ENCODE measurements at regions not wholly inside any gene's neighbourhood (a gene's known extent, or its start where the extent isn't known, plus 50 kb on each side); places are given as distances from the start of the nearest gene placed in this dataset.
A peak's percentile ranks its signal among the peaks of the same experiment; 100 is the strongest.

- Histone ChIP-seq H3K4me1 (replicated peaks in 1 of 2) (no peaks in the 10 kb centered on the region), H3K36me3 (replicated peaks in 1 of 2) (no peaks in the 10 kb centered on the region), H3K4me3 (no peak overlapping the region), H3K9me3 (replicated peaks in 1 of 3) (no peaks in the 10 kb centered on the region), H3K27ac (no peak overlapping the region), H3K27me3 (no peaks in the 10 kb centered on the region)
- no peak for DNase-seq
- intact Hi-C loops (cut with DNase I) = no loop called here
- TF ChIP-seq POLR2A (IDR thresholded peaks at IDR 0.05) (no peak), CTCF (IDR thresholded peaks at IDR 0.05) (no peak)
These were observed 83.0 kb upstream of the GJB5 start for GRCh38 chr1:34671887-34672286.

- no peaks in the 10 kb centered on the region for H3K4me1 ChIP-seq (replicated peaks in 1 of 2)
- H3K27me3 ChIP-seq = no peaks in the 10 kb centered on the region
- no peak overlapping the region for H3K27ac ChIP-seq
- no peaks in the 10 kb centered on the region for H3K9me3 ChIP-seq (replicated peaks in 1 of 3)
- TF ChIP-seq POLR2A (IDR thresholded peaks at IDR 0.05) = no peak
- TF ChIP-seq CTCF (IDR thresholded peaks at IDR 0.05) = peak; percentile 48 to 79 (median 62)
- H3K4me3 ChIP-seq = no peak overlapping the region
- intact Hi-C loops (cut with DNase I) = no loop called here
- DNase-seq = peak; percentile 28 to 68 (median 37)
- 43 to 51% (median 47%) methylated on average over 2 of the region's 2 CpGs for WGBS, 4 donors
- no peaks in the 10 kb centered on the region for H3K36me3 ChIP-seq (replicated peaks in 1 of 2)
These were observed 73.1 kb upstream of the GJB5 start for GRCh38 chr1:34681480-34682451.

- Histone ChIP-seq H3K4me3 (no peak overlapping the region), H3K27ac (no peak overlapping the region), H3K4me1 (replicated peaks in 1 of 2) (no peaks in the 10 kb centered on the region), H3K27me3 (no peaks in the 10 kb centered on the region), H3K36me3 (replicated peaks in 1 of 2) (no peaks in the 10 kb centered on the region), H3K9me3 (replicated peaks in 1 of 3) (no peaks in the 10 kb centered on the region)
- no peak for DNase-seq
- intact Hi-C loops (cut with DNase I) = no loop called here
- WGBS, 4 donors = 92 to 97% (median 95%) methylated on average over 5 of the region's 5 CpGs
- TF ChIP-seq POLR2A (IDR thresholded peaks at IDR 0.05) (no peak), CTCF (IDR thresholded peaks at IDR 0.05) (no peak)
These were observed 72.2 kb upstream of the GJB5 start for GRCh38 chr1:34682452-34683223.

GRCh38 chr1:34683616-34684015 lies 71.2 kb upstream of the GJB5 start:
- no peak for DNase-seq
- Histone ChIP-seq H3K4me1 (replicated peaks in 1 of 2) (no peaks in the 10 kb centered on the region), H3K27me3 (no peaks in the 10 kb centered on the region), H3K9me3 (replicated peaks in 1 of 3) (no peaks in the 10 kb centered on the region), H3K4me3 (no peak overlapping the region), H3K36me3 (replicated peaks in 1 of 2) (no peaks in the 10 kb centered on the region), H3K27ac (no peak overlapping the region)
- 62 to 69% (median 64%) methylated on average over 3 of the region's 3 CpGs for WGBS, 4 donors
- intact Hi-C loops (cut with DNase I) = no loop called here
- no peak for TF ChIP-seq CTCF (IDR thresholded peaks at IDR 0.05)
- TF ChIP-seq POLR2A (IDR thresholded peaks at IDR 0.05) = no peak

All from adrenal gland (tissue), 9 donors.